Lower lobe of right lung (tissue), 2 donors: ENCODE measurements at regions not wholly inside any gene's neighbourhood (a gene's known extent, or its start where the extent isn't known, plus 50 kb on each side); places are given as distances from the start of the nearest gene placed in this dataset.

Experiments
- ATAC-seq, 2 donors: fragments of 200-7000 bp; cut with Tn5 transposase; one replicate each; pipeline ENCODE4 v1.9.1; 2020 to 2022; ENCODE audit warnings: mild to moderate bottlenecking in 2 of 2, moderate library complexity in 2 of 2
- DNase-seq: peaks from one replicate; pipeline ENCODE4 v3.0.0-alpha.2; 2020
- H3K27ac ChIP-seq: fragments of 200-600 bp; one replicate; pipeline ENCODE4 v1.8.0; 2022
- H3K27me3 ChIP-seq: fragments of 200-600 bp; one replicate; pipeline ENCODE4 v1.8.0; 2022; ENCODE audit warnings: low read depth
- H3K36me3 ChIP-seq: fragments of 200-600 bp; one replicate; pipeline ENCODE4 v1.8.0; 2022; ENCODE audit warnings: mild to moderate bottlenecking
- H3K4me1 ChIP-seq: fragments of 200-600 bp; one replicate; pipeline ENCODE4 v1.8.0; 2022
- H3K4me3 ChIP-seq: fragments of 200-600 bp; one replicate; pipeline ENCODE4 v1.8.0; 2022; ENCODE audit warnings: mild to moderate bottlenecking
- H3K9me3 ChIP-seq: fragments of 200-600 bp; one replicate; pipeline ENCODE4 v1.8.0; 2022
- intact Hi-C: fragments of 100-400 bp; cut with DNase I; formaldehyde crosslinking; loops from one replicate; pipeline ENCODE4 v1.11.0; 2022
- TF ChIP-seq, protein P1 (sequence below): fragments of 200-600 bp; IDR thresholded peaks from one replicate; pipeline ENCODE4 v1.8.0; 2022; ENCODE audit warnings: antibody characterized with exemption, mild to moderate bottlenecking
- donor health status: DM: no; HTN: yes; CAD: no; lungs with severe emphysema.

DNA sequence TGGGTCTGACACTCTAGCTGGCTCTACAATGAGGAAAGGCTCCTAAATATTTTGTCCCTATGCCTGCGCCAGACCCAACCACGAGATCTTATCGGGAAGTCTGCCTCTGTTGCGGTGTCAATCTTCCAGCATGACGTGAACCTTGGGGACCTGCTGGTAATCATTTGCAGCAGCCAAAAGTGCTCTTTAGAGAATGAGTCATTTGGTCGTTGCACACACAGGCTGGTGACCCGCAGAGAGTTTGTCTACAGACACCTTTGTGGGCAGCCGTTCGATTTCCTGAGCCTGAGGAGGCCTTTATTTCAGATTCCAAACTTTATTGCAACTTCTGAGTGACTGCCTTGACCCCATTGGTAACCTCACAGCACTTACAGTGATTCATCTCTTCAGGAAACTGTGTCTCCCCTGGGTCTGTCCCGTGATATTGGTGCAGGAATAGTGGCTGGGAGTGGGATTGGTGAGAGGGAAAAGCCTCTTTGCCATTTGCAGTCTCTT lies 326.1 kb downstream of the NSG2 start:
- ATAC-seq = no peak
- TF ChIP-seq, protein P1, sequence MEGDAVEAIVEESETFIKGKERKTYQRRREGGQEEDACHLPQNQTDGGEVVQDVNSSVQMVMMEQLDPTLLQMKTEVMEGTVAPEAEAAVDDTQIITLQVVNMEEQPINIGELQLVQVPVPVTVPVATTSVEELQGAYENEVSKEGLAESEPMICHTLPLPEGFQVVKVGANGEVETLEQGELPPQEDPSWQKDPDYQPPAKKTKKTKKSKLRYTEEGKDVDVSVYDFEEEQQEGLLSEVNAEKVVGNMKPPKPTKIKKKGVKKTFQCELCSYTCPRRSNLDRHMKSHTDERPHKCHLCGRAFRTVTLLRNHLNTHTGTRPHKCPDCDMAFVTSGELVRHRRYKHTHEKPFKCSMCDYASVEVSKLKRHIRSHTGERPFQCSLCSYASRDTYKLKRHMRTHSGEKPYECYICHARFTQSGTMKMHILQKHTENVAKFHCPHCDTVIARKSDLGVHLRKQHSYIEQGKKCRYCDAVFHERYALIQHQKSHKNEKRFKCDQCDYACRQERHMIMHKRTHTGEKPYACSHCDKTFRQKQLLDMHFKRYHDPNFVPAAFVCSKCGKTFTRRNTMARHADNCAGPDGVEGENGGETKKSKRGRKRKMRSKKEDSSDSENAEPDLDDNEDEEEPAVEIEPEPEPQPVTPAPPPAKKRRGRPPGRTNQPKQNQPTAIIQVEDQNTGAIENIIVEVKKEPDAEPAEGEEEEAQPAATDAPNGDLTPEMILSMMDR = no peak
- no peak for DNase-seq
- Histone ChIP-seq H3K27me3 (no peaks in the 10 kb centered on the region), H3K9me3 (no peaks in the 10 kb centered on the region), H3K4me1 (no peaks in the 10 kb centered on the region), H3K36me3 (no peaks in the 10 kb centered on the region), H3K27ac (no peak overlapping the region), H3K4me3 (no peak overlapping the region)
- intact Hi-C loops = no loop called here

DNA sequence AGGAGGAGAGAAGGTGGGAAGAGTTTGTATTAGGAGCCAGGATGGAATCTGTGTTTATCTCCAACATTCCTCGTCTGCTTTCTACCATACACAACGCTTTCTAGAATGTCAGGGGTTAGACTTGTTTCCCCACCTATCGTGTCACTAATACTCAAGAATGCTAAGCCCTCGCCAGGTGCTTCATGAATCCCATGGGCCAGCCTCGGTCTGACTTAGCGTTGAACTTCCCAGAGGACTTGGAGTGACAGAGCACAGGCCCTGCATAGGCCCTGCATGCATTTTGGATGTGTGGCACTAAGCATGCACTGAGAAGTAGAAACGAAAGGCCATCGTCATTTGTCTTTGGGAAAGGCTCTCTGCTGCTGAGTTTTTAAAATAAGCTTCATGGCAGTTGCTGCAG lies 328.7 kb downstream of the NSG2 start:
- H3K27me3 ChIP-seq = no peaks in the 10 kb centered on the region
- H3K4me1 ChIP-seq = no peaks in the 10 kb centered on the region
- H3K9me3 ChIP-seq = no peaks in the 10 kb centered on the region
- intact Hi-C loops = no loop called here
- H3K4me3 ChIP-seq = no peak overlapping the region
- DNase-seq (no peak), ATAC-seq (no peak)
- H3K27ac ChIP-seq = no peak overlapping the region
- no peaks in the 10 kb centered on the region for H3K36me3 ChIP-seq
- TF ChIP-seq, protein P1 = no peak

DNA sequence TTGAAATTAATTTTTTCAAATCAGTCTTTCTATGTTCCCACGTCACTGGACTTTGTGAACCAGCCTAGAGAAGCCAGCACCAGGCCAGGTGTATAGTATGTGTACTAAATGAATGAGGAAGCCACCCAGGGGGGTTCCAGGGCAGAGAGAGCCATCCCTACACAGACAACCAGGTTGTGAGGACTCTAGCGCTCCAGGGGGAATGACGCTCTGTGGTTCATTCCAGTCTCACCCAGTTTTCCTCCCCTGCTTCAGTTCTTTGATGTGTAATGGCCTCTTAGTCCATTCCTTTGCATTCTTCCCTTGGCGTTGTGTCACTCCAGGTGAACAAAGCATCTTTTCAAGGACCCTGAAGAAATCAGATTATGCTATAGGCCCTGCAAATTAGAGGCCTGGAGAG lies 330.6 kb downstream of the NSG2 start:
- intact Hi-C loops = no loop called here
- Histone ChIP-seq H3K36me3 (no peaks in the 10 kb centered on the region), H3K27me3 (no peaks in the 10 kb centered on the region), H3K9me3 (no peaks in the 10 kb centered on the region), H3K4me1 (no peaks in the 10 kb centered on the region), H3K27ac (no peak overlapping the region), H3K4me3 (no peak overlapping the region)
- DNase-seq = no peak
- TF ChIP-seq, protein P1 = no peak
- ATAC-seq = no peak

DNA sequence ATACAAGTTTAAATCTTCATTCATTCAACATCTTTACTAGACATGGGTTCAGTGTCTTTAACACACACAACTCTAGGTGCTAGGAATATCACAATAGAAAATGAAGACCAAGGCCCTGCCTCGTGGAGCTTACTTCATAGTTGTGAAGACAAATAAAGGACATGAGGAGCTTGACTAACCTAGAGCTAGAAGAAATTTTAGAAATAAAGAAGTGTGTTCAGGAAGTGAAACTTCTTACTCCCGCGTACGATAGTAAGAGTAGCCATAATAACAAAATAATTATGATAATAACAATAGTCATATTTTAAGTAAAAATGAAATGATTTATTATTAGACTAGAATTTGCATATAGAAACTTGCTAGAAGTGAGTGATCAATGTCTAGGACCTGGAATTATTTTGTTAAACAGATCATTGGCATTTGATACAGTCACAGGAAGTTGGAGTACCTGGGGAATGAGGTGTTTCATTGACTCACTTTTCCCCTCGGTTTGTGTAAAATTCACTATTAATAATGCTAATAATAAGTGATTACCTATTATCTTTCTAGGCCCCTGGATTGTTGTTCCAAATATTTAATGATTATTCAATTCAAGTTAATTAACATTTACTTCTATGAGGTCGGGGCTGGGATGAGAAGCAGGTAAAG lies 331.3 kb downstream of the NSG2 start:
- intact Hi-C loops = no loop called here

DNA sequence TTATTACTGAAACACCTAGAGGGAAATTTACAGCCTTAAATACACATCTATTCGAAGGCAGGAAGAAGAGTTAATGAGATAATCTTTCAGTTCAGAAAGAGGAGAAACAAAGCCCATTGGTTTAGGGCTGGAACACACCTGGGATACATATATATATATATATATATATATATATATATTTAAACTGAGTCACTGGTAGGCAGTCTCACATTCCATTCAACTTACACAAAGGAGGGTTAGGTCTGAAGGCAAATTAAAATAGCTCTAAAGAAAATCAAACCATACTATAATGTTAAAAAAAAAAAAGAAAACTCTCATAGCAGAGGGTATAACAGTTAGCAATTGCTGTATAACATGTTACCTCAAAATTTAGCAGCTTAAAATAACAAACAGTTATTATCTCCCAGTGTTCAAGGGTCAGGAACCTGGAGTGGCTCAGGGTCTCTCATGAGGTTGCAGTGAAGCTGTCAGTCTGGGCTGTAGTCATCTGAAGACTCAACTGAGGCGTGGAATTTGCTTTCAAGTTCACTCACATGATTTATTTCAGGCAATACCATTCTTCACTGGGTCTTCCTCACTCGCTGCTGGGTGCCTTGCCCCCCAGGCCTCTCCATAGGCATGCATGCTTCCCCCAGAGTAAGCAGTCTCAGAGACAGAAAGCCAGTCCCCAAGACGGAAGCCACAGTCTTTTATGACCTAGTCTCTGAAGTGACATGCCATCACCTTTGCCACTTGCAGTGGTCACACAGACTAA lies 332.8 kb downstream of the NSG2 start:
- TF ChIP-seq, protein P1 = no peak
- ATAC-seq = no peak
- H3K4me1 ChIP-seq = no peaks in the 10 kb centered on the region
- intact Hi-C loops = no loop called here
- no peak overlapping the region for H3K4me3 ChIP-seq
- no peaks in the 10 kb centered on the region for H3K9me3 ChIP-seq
- DNase-seq = no peak
- no peaks in the 10 kb centered on the region for H3K36me3 ChIP-seq
- H3K27me3 ChIP-seq = no peaks in the 10 kb centered on the region
- H3K27ac ChIP-seq = no peak overlapping the region

More for the DNA sequence above, 331.3 kb downstream of the NSG2 start:
- no peaks in the 10 kb centered on the region for H3K9me3 ChIP-seq
- H3K36me3 ChIP-seq = no peaks in the 10 kb centered on the region
- no peak for DNase-seq
- H3K27me3 ChIP-seq = no peaks in the 10 kb centered on the region
- no peaks in the 10 kb centered on the region for H3K4me1 ChIP-seq
- TF ChIP-seq, protein P1 = no peak
- no peak overlapping the region for H3K4me3 ChIP-seq
- ATAC-seq = no peak
- H3K27ac ChIP-seq = no peak overlapping the region
